ENCODE measurements at regions not wholly inside any gene's neighbourhood (a gene's known extent, or its start where the extent isn't known, plus 50 kb on each side); places are given as distances from the start of the nearest gene placed in this dataset.

- H3K4me3 Mint-ChIP-seq, result no peak overlapping the region
- H3K27ac Mint-ChIP-seq, result no peak overlapping the region
- H3K36me3 Mint-ChIP-seq, result no peaks in the 10 kb centered on the region
- no peaks in the 10 kb centered on the region for H3K4me1 Mint-ChIP-seq
- peaks cover 14% of the 10 kb centered on the region for H3K27me3 Mint-ChIP-seq
- no peak for ATAC-seq
- H3K9me3 Mint-ChIP-seq, result no peaks in the 10 kb centered on the region
Observed at GRCh38 chr3:124210899-124211298, 219.0 kb upstream of the ROPN1 start.

- Mint-ChIP-seq H3K9me3 (no peaks in the 10 kb centered on the region), H3K4me3 (no peak overlapping the region), H3K36me3 (no peaks in the 10 kb centered on the region), H3K27ac (no peak overlapping the region), H3K27me3 (peaks cover 10% of the 10 kb centered on the region), H3K4me1 (no peaks in the 10 kb centered on the region)
- no peak for ATAC-seq
Observed at GRCh38 chr3:124213641-124214040, 221.7 kb upstream of the ROPN1 start.

- Mint-ChIP-seq H3K4me1 (no peaks in the 10 kb centered on the region), H3K27ac (no peak overlapping the region), H3K36me3 (no peaks in the 10 kb centered on the region), H3K27me3 (peaks cover 24% of the 10 kb centered on the region), H3K9me3 (peaks cover 5% of the 10 kb centered on the region), H3K4me3 (no peak overlapping the region)
- ATAC-seq, result no peak
Observed at GRCh38 chr3:124217542-124217941, 225.6 kb upstream of the ROPN1 start.

GRCh38 chr3:124221422-124221821 lies 229.5 kb upstream of the ROPN1 start:
- H3K4me3 Mint-ChIP-seq, result no peak overlapping the region
- ATAC-seq, result no peak
- H3K4me1 Mint-ChIP-seq, result no peaks in the 10 kb centered on the region

GRCh38 chr3:124223853-124224252 lies 231.9 kb upstream of the ROPN1 start:
- Mint-ChIP-seq H3K4me3 (no peak overlapping the region), H3K4me1 (no peaks in the 10 kb centered on the region), H3K9me3 (peaks cover 7% of the 10 kb centered on the region), H3K36me3 (no peaks in the 10 kb centered on the region), H3K27me3 (peaks cover 13% of the 10 kb centered on the region), H3K27ac (no peak overlapping the region)
- no peak for ATAC-seq

More at GRCh38 chr3:124221422-124221821, 229.5 kb upstream of the ROPN1 start:
- Mint-ChIP-seq H3K9me3 (peaks cover 5% of the 10 kb centered on the region), H3K27me3 (peaks cover 24% of the 10 kb centered on the region), H3K27ac (no peak overlapping the region), H3K36me3 (no peaks in the 10 kb centered on the region)

- peaks cover 3% of the 10 kb centered on the region for H3K9me3 Mint-ChIP-seq
- H3K27me3 Mint-ChIP-seq, result peaks cover 4% of the 10 kb centered on the region
- H3K27ac Mint-ChIP-seq, result no peak overlapping the region
- no peaks in the 10 kb centered on the region for H3K4me1 Mint-ChIP-seq
- no peak for ATAC-seq
- H3K4me3 Mint-ChIP-seq, result no peak overlapping the region
- H3K36me3 Mint-ChIP-seq, result no peaks in the 10 kb centered on the region
Observed at GRCh38 chr3:124227150-124227630, 235.3 kb upstream of the ROPN1 start.

- Mint-ChIP-seq H3K27me3 (peaks cover 20% of the 10 kb centered on the region), H3K4me1 (no peaks in the 10 kb centered on the region), H3K36me3 (no peaks in the 10 kb centered on the region), H3K9me3 (peaks cover 3% of the 10 kb centered on the region), H3K27ac (no peak overlapping the region), H3K4me3 (no peak overlapping the region)
- no peak for ATAC-seq
Observed at GRCh38 chr3:124229420-124229819, 237.5 kb upstream of the ROPN1 start.

GRCh38 chr3:124229836-124230235 lies 237.9 kb upstream of the ROPN1 start:
- Mint-ChIP-seq H3K9me3 (peaks cover 3% of the 10 kb centered on the region), H3K27ac (no peak overlapping the region), H3K27me3 (peaks cover 24% of the 10 kb centered on the region), H3K4me3 (no peak overlapping the region), H3K36me3 (no peaks in the 10 kb centered on the region), H3K4me1 (no peaks in the 10 kb centered on the region)
- ATAC-seq, result no peak

GRCh38 chr3:124230432-124230831 lies 238.5 kb upstream of the ROPN1 start:
- H3K27me3 Mint-ChIP-seq, result peaks cover 30% of the 10 kb centered on the region
- H3K36me3 Mint-ChIP-seq, result no peaks in the 10 kb centered on the region
- ATAC-seq, result no peak
- no peaks in the 10 kb centered on the region for H3K4me1 Mint-ChIP-seq
- no peak overlapping the region for H3K27ac Mint-ChIP-seq
- no peak overlapping the region for H3K4me3 Mint-ChIP-seq
- peaks cover 3% of the 10 kb centered on the region for H3K9me3 Mint-ChIP-seq

- peaks cover 3% of the 10 kb centered on the region for H3K9me3 Mint-ChIP-seq
- H3K4me3 Mint-ChIP-seq, result no peak overlapping the region
- ATAC-seq, result no peak
- H3K27ac Mint-ChIP-seq, result no peak overlapping the region
- no peaks in the 10 kb centered on the region for H3K4me1 Mint-ChIP-seq
- H3K27me3 Mint-ChIP-seq, result peaks cover 30% of the 10 kb centered on the region
- H3K36me3 Mint-ChIP-seq, result no peaks in the 10 kb centered on the region
Observed at GRCh38 chr3:124230998-124231397, 239.1 kb upstream of the ROPN1 start.

GRCh38 chr3:124234852-124235252 lies 242.9 kb upstream of the ROPN1 start:
- no peaks in the 10 kb centered on the region for H3K4me1 Mint-ChIP-seq
- no peaks in the 10 kb centered on the region for H3K9me3 Mint-ChIP-seq
- H3K27me3 Mint-ChIP-seq, result peaks cover 30% of the 10 kb centered on the region
- no peaks in the 10 kb centered on the region for H3K36me3 Mint-ChIP-seq
- no peak overlapping the region for H3K27ac Mint-ChIP-seq
- ATAC-seq, result no peak
- no peak overlapping the region for H3K4me3 Mint-ChIP-seq

- peak; percentile 9 for ATAC-seq
- Mint-ChIP-seq H3K27ac (no peak overlapping the region), H3K27me3 (peaks cover 30% of the 10 kb centered on the region)
Observed at GRCh38 chr3:124235446-124235845, 243.5 kb upstream of the ROPN1 start.

GRCh38 chr3:124243177-124243859 lies 251.4 kb upstream of the ROPN1 start:
- Mint-ChIP-seq H3K9me3 (no peaks in the 10 kb centered on the region), H3K36me3 (no peaks in the 10 kb centered on the region), H3K4me3 (no peak overlapping the region), H3K4me1 (no peaks in the 10 kb centered on the region), H3K27me3 (peaks cover 13% of the 10 kb centered on the region), H3K27ac (no peak overlapping the region)
- no peak for ATAC-seq

More at GRCh38 chr3:124235446-124235845, 243.5 kb upstream of the ROPN1 start:
- Mint-ChIP-seq H3K4me3 (no peak overlapping the region), H3K4me1 (no peaks in the 10 kb centered on the region), H3K36me3 (no peaks in the 10 kb centered on the region), H3K9me3 (no peaks in the 10 kb centered on the region)

- Mint-ChIP-seq H3K27ac (no peak overlapping the region), H3K36me3 (no peaks in the 10 kb centered on the region), H3K9me3 (no peaks in the 10 kb centered on the region), H3K4me1 (no peaks in the 10 kb centered on the region), H3K4me3 (no peak overlapping the region), H3K27me3 (peaks cover 40% of the 10 kb centered on the region)
- ATAC-seq, result no peak
Observed at GRCh38 chr3:124246376-124246775, 254.5 kb upstream of the ROPN1 start.

- no peaks in the 10 kb centered on the region for H3K9me3 Mint-ChIP-seq
- no peak overlapping the region for H3K4me3 Mint-ChIP-seq
- no peak overlapping the region for H3K27ac Mint-ChIP-seq
- no peaks in the 10 kb centered on the region for H3K4me1 Mint-ChIP-seq
- H3K27me3 Mint-ChIP-seq, result peaks cover 34% of the 10 kb centered on the region
- ATAC-seq, result no peak
- H3K36me3 Mint-ChIP-seq, result no peaks in the 10 kb centered on the region
Observed at GRCh38 chr3:124246949-124247348, 255.0 kb upstream of the ROPN1 start.

GRCh38 chr3:124248471-124249028 lies 256.6 kb upstream of the ROPN1 start:
- H3K4me3 Mint-ChIP-seq, result no peak overlapping the region
- no peaks in the 10 kb centered on the region for H3K4me1 Mint-ChIP-seq
- H3K27ac Mint-ChIP-seq, result no peak overlapping the region
- no peak for ATAC-seq
- peaks cover 35% of the 10 kb centered on the region for H3K27me3 Mint-ChIP-seq
- H3K9me3 Mint-ChIP-seq, result no peaks in the 10 kb centered on the region
- H3K36me3 Mint-ChIP-seq, result no peaks in the 10 kb centered on the region

Data from stimulated activated memory B cell treated with anti-CD40 and anti-IgM and Interleukin-4, amounts not matched to agents 10 μg/mL and 1 μg/mL and 100 μg/mL, for 72 hours (primary cell).